Thymus (tissue), 11 donors: ENCODE measurements at regions not wholly inside any gene's neighbourhood (a gene's known extent, or its start where the extent isn't known, plus 50 kb on each side); places are given as distances from the start of the nearest gene placed in this dataset.

Experiments
- DNase-seq, 9 donors: peaks; one replicate each; pipeline ENCODE4 v3.0.0-alpha.2; 2013; ENCODE audit warnings: low spot score in 9 of 9, low read depth in 6 of 9, missing footprints in 1 of 9
- H3K27ac ChIP-seq, 2 donors: one replicate each; pipeline ENCODE4 v1.5.1; 2013; ENCODE audit warnings: control low read depth in 1 of 2, low read depth in 1 of 2, low read length in 1 of 2, mild to moderate bottlenecking in 1 of 2, moderate library complexity in 1 of 2
- H3K27me3 ChIP-seq, 2 donors: one replicate each; pipeline ENCODE4 v1.5.1; 2013; ENCODE audit warnings: low read length in 1 of 2; ENCODE audit not compliant: control insufficient read depth in 2 of 2, insufficient read depth in 1 of 2
- H3K36me3 ChIP-seq, 2 donors: one replicate each; pipeline ENCODE4 v1.5.1; 2013; ENCODE audit warnings: low read length in 1 of 2, mild to moderate bottlenecking in 1 of 2, moderate library complexity in 1 of 2; ENCODE audit not compliant: control insufficient read depth in 2 of 2, insufficient read depth in 2 of 2
- H3K4me1 ChIP-seq, 2 donors: one replicate each; pipeline ENCODE4 v1.5.1; 2013; ENCODE audit warnings: low read length in 2 of 2; ENCODE audit not compliant: control insufficient read depth in 2 of 2, insufficient read depth in 2 of 2
- H3K4me3 ChIP-seq, 2 donors: one replicate each; pipeline ENCODE4 v1.5.1; 2013; ENCODE audit warnings: low read length in 2 of 2, control low read depth in 1 of 2, mild to moderate bottlenecking in 1 of 2
- H3K9me3 ChIP-seq, 2 donors: one replicate each; pipeline ENCODE4 v1.5.1; 2013; ENCODE audit warnings: low read length in 1 of 2, mild to moderate bottlenecking in 1 of 2; ENCODE audit not compliant: control insufficient read depth in 2 of 2, insufficient read depth in 1 of 2
- WGBS: extraction: QIAGEN DNeasy Blood & Tissue Kit; methylation state at CpG from one replicate; pipeline ENCODE4 v1.1.7; 2013; 5-methylcytosine and 5-hydroxymethylcytosine counted together
- donor health status: healthy.

GRCh38 chr13:47502166-47502565, 498.9 kb downstream of the SUCLA2 start:
- H3K4me3 ChIP-seq, result no peak overlapping the region
- no peak for DNase-seq
- H3K27me3 ChIP-seq, result no peaks in the 10 kb centered on the region
- WGBS, result 90% methylated on average over 2 of the region's 2 CpGs
- H3K27ac ChIP-seq, result no peak overlapping the region
- no peaks in the 10 kb centered on the region for H3K36me3 ChIP-seq
- no peaks in the 10 kb centered on the region for H3K9me3 ChIP-seq
- peaks cover 0 to 3% of the 10 kb centered on the region in 2 donors for H3K4me1 ChIP-seq

GRCh38 chr13:47499358-47500150, 501.5 kb downstream of the SUCLA2 start:
- H3K4me1 ChIP-seq, result peaks cover 0 to 3% of the 10 kb centered on the region in 2 donors
- WGBS, result 89% methylated on average over 7 of the region's 7 CpGs
- H3K27ac ChIP-seq, result no peak overlapping the region
- no peaks in the 10 kb centered on the region for H3K27me3 ChIP-seq
- no peaks in the 10 kb centered on the region for H3K9me3 ChIP-seq
- no peak overlapping the region for H3K4me3 ChIP-seq
- H3K36me3 ChIP-seq, result no peaks in the 10 kb centered on the region
- DNase-seq, result no peak

- H3K36me3 ChIP-seq, result no peaks in the 10 kb centered on the region
- no peak for DNase-seq
- H3K4me1 ChIP-seq, result no peaks in the 10 kb centered on the region
- H3K27ac ChIP-seq, result no peak overlapping the region
- no peaks in the 10 kb centered on the region for H3K27me3 ChIP-seq
- 95% methylated on average over 3 of the region's 3 CpGs for WGBS
- H3K9me3 ChIP-seq, result no peaks in the 10 kb centered on the region
- H3K4me3 ChIP-seq, result no peak overlapping the region
Measured at GRCh38 chr13:47484548-47484947, 516.5 kb downstream of the SUCLA2 start.

- no peak for DNase-seq
- H3K9me3 ChIP-seq, result no peaks in the 10 kb centered on the region
- no peak overlapping the region for H3K27ac ChIP-seq
- no peaks in the 10 kb centered on the region for H3K36me3 ChIP-seq
- no peak overlapping the region for H3K4me3 ChIP-seq
- H3K27me3 ChIP-seq, result no peaks in the 10 kb centered on the region
- H3K4me1 ChIP-seq, result no peaks in the 10 kb centered on the region
Measured at GRCh38 chr13:47481536-47481935, 519.5 kb downstream of the SUCLA2 start.

- Histone ChIP-seq H3K27ac (no peak overlapping the region), H3K36me3 (no peaks in the 10 kb centered on the region), H3K27me3 (no peaks in the 10 kb centered on the region), H3K9me3 (no peaks in the 10 kb centered on the region), H3K4me1 (no peaks in the 10 kb centered on the region), H3K4me3 (no peak overlapping the region)
- DNase-seq, result no peak
- WGBS, result 43% methylated on average over 3 of the region's 3 CpGs
Measured at GRCh38 chr13:47480951-47481350, 520.1 kb downstream of the SUCLA2 start.

GRCh38 chr13:47480121-47480520, 521.0 kb downstream of the SUCLA2 start:
- Histone ChIP-seq H3K27ac (no peak overlapping the region), H3K4me1 (no peaks in the 10 kb centered on the region), H3K36me3 (no peaks in the 10 kb centered on the region), H3K9me3 (no peaks in the 10 kb centered on the region), H3K27me3 (no peaks in the 10 kb centered on the region), H3K4me3 (no peak overlapping the region)
- 92% methylated on average over 4 of the region's 4 CpGs for WGBS
- DNase-seq, result no peak

GRCh38 chr13:47478985-47479384, 522.1 kb downstream of the SUCLA2 start:
- DNase-seq, result no peak

GRCh38 chr13:47475441-47475948, 525.6 kb downstream of the SUCLA2 start:
- H3K4me3 ChIP-seq, result no peak overlapping the region
- DNase-seq, result no peak
- H3K27ac ChIP-seq, result no peak overlapping the region
- no peaks in the 10 kb centered on the region for H3K36me3 ChIP-seq
- WGBS, result 95% methylated on average over 11 of the region's 11 CpGs
- H3K9me3 ChIP-seq, result no peaks in the 10 kb centered on the region
- no peaks in the 10 kb centered on the region for H3K27me3 ChIP-seq
- H3K4me1 ChIP-seq, result no peaks in the 10 kb centered on the region

More at GRCh38 chr13:47478985-47479384, 522.1 kb downstream of the SUCLA2 start:
- no peak overlapping the region for H3K27ac ChIP-seq
- no peaks in the 10 kb centered on the region for H3K4me1 ChIP-seq
- no peak overlapping the region for H3K4me3 ChIP-seq
- H3K36me3 ChIP-seq, result no peaks in the 10 kb centered on the region
- H3K27me3 ChIP-seq, result no peaks in the 10 kb centered on the region
- no peaks in the 10 kb centered on the region for H3K9me3 ChIP-seq

GRCh38 chr13:47474839-47475238, 526.2 kb downstream of the SUCLA2 start:
- no peaks in the 10 kb centered on the region for H3K27me3 ChIP-seq
- no peaks in the 10 kb centered on the region for H3K4me1 ChIP-seq
- no peaks in the 10 kb centered on the region for H3K36me3 ChIP-seq
- H3K27ac ChIP-seq, result no peak overlapping the region
- 96% methylated on average over 8 of the region's 8 CpGs for WGBS
- no peak for DNase-seq
- H3K4me3 ChIP-seq, result no peak overlapping the region
- H3K9me3 ChIP-seq, result no peaks in the 10 kb centered on the region
